ENCODE measurements at regions not wholly inside any gene's neighbourhood (a gene's known extent, or its start where the extent isn't known, plus 50 kb on each side); places are given as distances from the start of the nearest gene placed in this dataset.

DNA sequence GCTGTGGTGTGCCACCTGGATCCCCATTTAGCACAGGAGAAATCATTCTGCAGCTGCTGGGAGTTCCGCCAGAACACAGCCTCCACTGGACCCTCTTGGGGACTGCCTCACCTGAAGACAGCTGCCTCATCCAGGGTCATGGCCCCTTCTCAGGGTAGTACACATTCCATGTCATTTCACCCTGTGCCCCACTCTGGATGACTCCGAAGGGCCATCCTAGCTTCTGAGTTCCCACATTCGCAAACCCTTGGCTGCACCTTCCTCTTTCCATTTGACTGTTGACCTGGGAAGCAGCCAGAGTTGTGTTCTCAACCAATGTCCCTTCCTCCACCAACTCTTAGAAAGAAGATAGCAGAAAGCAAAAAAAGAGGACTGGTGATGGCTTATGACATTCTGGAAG lies 125.6 kb upstream of the TBX20 start:
- Histone ChIP-seq H3K9me3 (ENCODE audit: control insufficient read depth, insufficient read depth, low read depth, low read length) (no peaks in the 10 kb centered on the region), H2AFZ (ENCODE audit: low read length) (no peak overlapping the region), H3K36me3 (ENCODE audit: control insufficient read depth, insufficient read depth, low read length) (no peaks in the 10 kb centered on the region), H3K4me3 (replicated peaks in 1 of 4; ENCODE audit: control extremely low read depth in 1 of 4, insufficient read depth in 1 of 4, low read depth in 3 of 4, low read length in 4 of 4) (no peak overlapping the region), H3K27ac (ENCODE audit: insufficient read depth, low read length) (no peak overlapping the region), H3K27me3 (ENCODE audit: control insufficient read depth, insufficient read depth, low read length) (no peaks in the 10 kb centered on the region), H3K4me2 (ENCODE audit: extremely low read depth, insufficient read depth, low read length) (no peak overlapping the region), H3K79me2 (ENCODE audit: control insufficient read depth, insufficient read depth, low read length) (no peaks in the 10 kb centered on the region), H3K9ac (ENCODE audit: insufficient read depth, low read length) (no peak overlapping the region), H3K4me1 (ENCODE audit: control insufficient read depth, extremely low read depth, insufficient read depth, low read length) (no peaks in the 10 kb centered on the region), H4K20me1 (ENCODE audit: control insufficient read depth, extremely low read depth, insufficient read depth, low read length) (no peaks in the 10 kb centered on the region)
- no peak for DNase-seq (ENCODE audit: low read depth in 2 of 2)
- TF ChIP-seq, protein P1, sequence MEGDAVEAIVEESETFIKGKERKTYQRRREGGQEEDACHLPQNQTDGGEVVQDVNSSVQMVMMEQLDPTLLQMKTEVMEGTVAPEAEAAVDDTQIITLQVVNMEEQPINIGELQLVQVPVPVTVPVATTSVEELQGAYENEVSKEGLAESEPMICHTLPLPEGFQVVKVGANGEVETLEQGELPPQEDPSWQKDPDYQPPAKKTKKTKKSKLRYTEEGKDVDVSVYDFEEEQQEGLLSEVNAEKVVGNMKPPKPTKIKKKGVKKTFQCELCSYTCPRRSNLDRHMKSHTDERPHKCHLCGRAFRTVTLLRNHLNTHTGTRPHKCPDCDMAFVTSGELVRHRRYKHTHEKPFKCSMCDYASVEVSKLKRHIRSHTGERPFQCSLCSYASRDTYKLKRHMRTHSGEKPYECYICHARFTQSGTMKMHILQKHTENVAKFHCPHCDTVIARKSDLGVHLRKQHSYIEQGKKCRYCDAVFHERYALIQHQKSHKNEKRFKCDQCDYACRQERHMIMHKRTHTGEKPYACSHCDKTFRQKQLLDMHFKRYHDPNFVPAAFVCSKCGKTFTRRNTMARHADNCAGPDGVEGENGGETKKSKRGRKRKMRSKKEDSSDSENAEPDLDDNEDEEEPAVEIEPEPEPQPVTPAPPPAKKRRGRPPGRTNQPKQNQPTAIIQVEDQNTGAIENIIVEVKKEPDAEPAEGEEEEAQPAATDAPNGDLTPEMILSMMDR (conservative IDR thresholded peaks at IDR 0.05 in 1 of 2, IDR thresholded peaks at IDR 0.05 in 1 of 2; ENCODE audit: low read depth in 1 of 2, low read length in 2 of 2) = no peak
- TF ChIP-seq EZH2 (IDR thresholded peaks at IDR 0.05; ENCODE audit: low read length, missing control alignments) = no peak

DNA sequence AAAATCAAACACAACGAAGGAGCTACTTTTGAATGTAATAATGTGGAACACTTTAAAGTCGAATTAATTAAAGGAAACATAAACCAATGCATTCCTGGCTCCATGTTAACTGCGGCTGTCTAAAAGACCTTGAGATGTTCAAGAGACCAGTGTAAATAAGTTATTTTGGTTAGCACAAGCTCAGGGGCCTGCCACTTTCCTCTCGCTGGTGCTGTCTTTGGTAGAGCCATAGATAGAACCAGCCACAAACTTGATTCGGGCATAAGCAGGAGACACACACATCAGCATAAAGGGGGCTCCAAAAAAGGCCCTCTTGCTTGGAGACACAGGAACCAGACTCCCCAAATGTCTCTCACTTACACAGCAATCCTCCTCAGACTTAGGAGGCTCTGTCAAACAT lies 121.6 kb upstream of the TBX20 start:
- Histone ChIP-seq H3K4me2 (ENCODE audit: extremely low read depth, insufficient read depth, low read length) (no peak overlapping the region), H2AFZ (ENCODE audit: low read length) (no peak overlapping the region)
- TF ChIP-seq EZH2 (IDR thresholded peaks at IDR 0.05; ENCODE audit: low read length, missing control alignments) = no peak
- TF ChIP-seq, protein P1 (conservative IDR thresholded peaks at IDR 0.05 in 1 of 2, IDR thresholded peaks at IDR 0.05 in 1 of 2; ENCODE audit: low read depth in 1 of 2, low read length in 2 of 2) = no peak

DNA sequence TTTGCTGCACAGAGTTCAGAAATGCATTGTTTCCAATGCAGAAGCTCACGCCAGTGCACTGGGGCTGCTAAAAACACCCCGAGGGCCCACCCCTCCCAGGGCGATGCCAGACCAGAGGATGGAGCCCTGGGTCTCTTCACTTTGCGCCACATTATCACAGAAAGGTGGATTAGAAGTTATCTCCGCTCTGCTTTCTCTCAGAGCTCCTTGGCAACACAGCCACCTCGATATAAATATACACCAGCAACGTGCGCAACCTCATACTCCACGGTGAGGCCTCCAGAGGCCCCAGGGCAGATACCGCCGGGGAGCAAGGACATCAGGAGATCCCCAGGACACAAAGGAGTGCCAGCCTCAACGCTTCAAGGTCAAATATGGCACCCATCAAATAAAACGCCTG lies 121.0 kb upstream of the TBX20 start:
- no peaks in the 10 kb centered on the region for H3K4me1 ChIP-seq (ENCODE audit: control insufficient read depth, extremely low read depth, insufficient read depth, low read length)

More for the DNA sequence above, 121.6 kb upstream of the TBX20 start:
- no peaks in the 10 kb centered on the region for H3K9me3 ChIP-seq (ENCODE audit: control insufficient read depth, insufficient read depth, low read depth, low read length)
- no peaks in the 10 kb centered on the region for H3K4me1 ChIP-seq (ENCODE audit: control insufficient read depth, extremely low read depth, insufficient read depth, low read length)
- H3K4me3 ChIP-seq (replicated peaks in 1 of 4; ENCODE audit: control extremely low read depth in 1 of 4, insufficient read depth in 1 of 4, low read depth in 3 of 4, low read length in 4 of 4) = no peak overlapping the region
- DNase-seq (ENCODE audit: low read depth in 2 of 2) = no peak
- H3K27me3 ChIP-seq (ENCODE audit: control insufficient read depth, insufficient read depth, low read length) = no peaks in the 10 kb centered on the region
- H3K9ac ChIP-seq (ENCODE audit: insufficient read depth, low read length) = no peak overlapping the region
- H3K79me2 ChIP-seq (ENCODE audit: control insufficient read depth, insufficient read depth, low read length) = no peaks in the 10 kb centered on the region
- H4K20me1 ChIP-seq (ENCODE audit: control insufficient read depth, extremely low read depth, insufficient read depth, low read length) = no peaks in the 10 kb centered on the region
- H3K27ac ChIP-seq (ENCODE audit: insufficient read depth, low read length) = no peak overlapping the region
- no peaks in the 10 kb centered on the region for H3K36me3 ChIP-seq (ENCODE audit: control insufficient read depth, insufficient read depth, low read length)

More for the DNA sequence above, 121.0 kb upstream of the TBX20 start:
- no peak overlapping the region for H3K9ac ChIP-seq (ENCODE audit: insufficient read depth, low read length)
- no peak overlapping the region for H3K4me2 ChIP-seq (ENCODE audit: extremely low read depth, insufficient read depth, low read length)
- H4K20me1 ChIP-seq (ENCODE audit: control insufficient read depth, extremely low read depth, insufficient read depth, low read length) = no peaks in the 10 kb centered on the region
- H3K9me3 ChIP-seq (ENCODE audit: control insufficient read depth, insufficient read depth, low read depth, low read length) = no peaks in the 10 kb centered on the region
- no peaks in the 10 kb centered on the region for H3K79me2 ChIP-seq (ENCODE audit: control insufficient read depth, insufficient read depth, low read length)
- H3K27me3 ChIP-seq (ENCODE audit: control insufficient read depth, insufficient read depth, low read length) = no peaks in the 10 kb centered on the region
- no peak overlapping the region for H2AFZ ChIP-seq (ENCODE audit: low read length)
- DNase-seq (ENCODE audit: low read depth in 2 of 2) = no peak
- H3K36me3 ChIP-seq (ENCODE audit: control insufficient read depth, insufficient read depth, low read length) = no peaks in the 10 kb centered on the region
- no peak overlapping the region for H3K4me3 ChIP-seq (replicated peaks in 1 of 4; ENCODE audit: control extremely low read depth in 1 of 4, insufficient read depth in 1 of 4, low read depth in 3 of 4, low read length in 4 of 4)
- no peak for TF ChIP-seq EZH2 (IDR thresholded peaks at IDR 0.05; ENCODE audit: low read length, missing control alignments)
- TF ChIP-seq, protein P1 (conservative IDR thresholded peaks at IDR 0.05 in 1 of 2, IDR thresholded peaks at IDR 0.05 in 1 of 2; ENCODE audit: low read depth in 1 of 2, low read length in 2 of 2) = no peak
- H3K27ac ChIP-seq (ENCODE audit: insufficient read depth, low read length) = no peak overlapping the region
